ENCODE measurements at regions not wholly inside any gene's neighbourhood (a gene's known extent, or its start where the extent isn't known, plus 50 kb on each side); places are given as distances from the start of the nearest gene placed in this dataset.

DNA sequence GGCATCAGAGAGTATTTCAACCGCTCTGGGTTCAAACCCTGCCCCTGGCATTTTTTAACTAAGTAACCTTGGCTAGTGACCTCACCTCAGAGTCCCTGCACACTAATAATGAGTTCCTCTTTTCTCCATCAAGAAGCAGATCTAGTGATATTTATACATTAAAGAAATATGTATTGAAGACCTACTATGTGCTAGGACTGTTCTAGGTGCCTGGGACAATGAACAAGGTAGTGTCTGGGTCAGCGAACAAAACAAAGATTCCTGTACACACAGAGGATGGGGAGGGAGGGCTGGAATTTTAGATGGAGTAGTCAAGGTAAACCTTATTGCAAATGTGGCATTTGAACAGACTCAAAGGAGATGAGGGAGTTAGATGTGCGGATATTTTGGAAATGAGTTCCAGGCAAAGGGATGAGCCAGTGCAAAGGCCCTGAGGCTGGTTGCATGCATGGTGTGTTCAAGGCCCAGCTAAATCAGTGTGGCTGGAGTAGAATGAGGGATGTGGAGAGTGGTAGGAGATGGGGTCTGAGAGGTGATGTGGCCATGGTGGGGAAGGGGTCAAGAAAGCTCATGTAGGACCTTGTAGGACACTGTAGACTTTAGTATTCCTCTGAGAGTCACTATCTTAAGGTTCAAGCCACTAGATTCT, 57.6 kb upstream of the FZD7 start:
- TF ChIP-seq, protein P1, sequence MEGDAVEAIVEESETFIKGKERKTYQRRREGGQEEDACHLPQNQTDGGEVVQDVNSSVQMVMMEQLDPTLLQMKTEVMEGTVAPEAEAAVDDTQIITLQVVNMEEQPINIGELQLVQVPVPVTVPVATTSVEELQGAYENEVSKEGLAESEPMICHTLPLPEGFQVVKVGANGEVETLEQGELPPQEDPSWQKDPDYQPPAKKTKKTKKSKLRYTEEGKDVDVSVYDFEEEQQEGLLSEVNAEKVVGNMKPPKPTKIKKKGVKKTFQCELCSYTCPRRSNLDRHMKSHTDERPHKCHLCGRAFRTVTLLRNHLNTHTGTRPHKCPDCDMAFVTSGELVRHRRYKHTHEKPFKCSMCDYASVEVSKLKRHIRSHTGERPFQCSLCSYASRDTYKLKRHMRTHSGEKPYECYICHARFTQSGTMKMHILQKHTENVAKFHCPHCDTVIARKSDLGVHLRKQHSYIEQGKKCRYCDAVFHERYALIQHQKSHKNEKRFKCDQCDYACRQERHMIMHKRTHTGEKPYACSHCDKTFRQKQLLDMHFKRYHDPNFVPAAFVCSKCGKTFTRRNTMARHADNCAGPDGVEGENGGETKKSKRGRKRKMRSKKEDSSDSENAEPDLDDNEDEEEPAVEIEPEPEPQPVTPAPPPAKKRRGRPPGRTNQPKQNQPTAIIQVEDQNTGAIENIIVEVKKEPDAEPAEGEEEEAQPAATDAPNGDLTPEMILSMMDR (IDR thresholded peaks at IDR 0.05) = no peak
- no peak for TF ChIP-seq POLR2A (IDR thresholded peaks at IDR 0.05)
